HG02642 (cell line): ENCODE measurements at regions not wholly inside any gene's neighbourhood (a gene's known extent, or its start where the extent isn't known, plus 50 kb on each side); places are given as distances from the start of the nearest gene placed in this dataset.

Source experiments
- ATAC-seq: cut with Tn5 transposase; IDR thresholded peaks from one replicate; pipeline ENCODE4 v1.9.1; 2021; ENCODE audit warnings: mild to moderate bottlenecking; ENCODE audit not compliant: unreplicated experiment, poor library complexity

DNA sequence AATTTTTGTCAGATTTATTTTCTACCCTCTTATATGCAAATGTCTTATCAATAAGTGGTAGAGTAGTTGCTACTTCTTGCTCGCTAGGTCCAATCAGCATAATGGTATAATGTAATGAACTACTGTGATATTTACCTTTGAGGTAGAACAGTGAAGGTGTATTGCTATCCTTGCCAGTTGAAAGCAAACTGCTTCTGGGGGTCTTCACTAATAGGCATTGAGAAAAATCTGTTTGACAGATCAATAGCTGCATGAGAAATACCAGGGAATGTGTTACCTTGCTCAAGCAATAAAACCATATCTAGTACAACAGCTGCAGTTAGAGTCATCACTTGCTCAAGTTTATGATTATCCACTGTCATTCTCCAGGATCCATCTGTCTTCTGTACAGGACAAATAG, 50.1 kb upstream of the EFEMP1 start:
- ATAC-seq, result no peak

GRCh38 chr2:55976681-55977080, 53.1 kb upstream of the EFEMP1 start:
- ATAC-seq, result no peak

DNA sequence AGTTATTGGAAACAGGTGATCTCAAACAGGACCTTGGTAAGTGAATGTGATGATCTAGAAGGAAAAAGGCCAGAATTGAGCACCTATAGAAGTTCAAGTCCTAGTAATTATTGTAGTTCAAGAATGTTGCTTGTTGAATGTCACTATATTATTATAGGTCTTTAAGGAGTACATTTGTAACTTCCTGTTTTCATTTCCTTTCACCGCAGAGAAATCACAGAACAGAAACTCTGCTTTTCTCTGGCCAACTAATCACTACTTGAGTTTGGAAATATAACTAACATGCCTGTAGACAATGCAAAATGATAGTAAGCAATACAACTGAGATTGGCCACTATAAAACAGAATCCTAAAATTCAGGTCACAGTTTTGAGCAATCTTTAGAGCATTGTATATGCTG, 61.8 kb upstream of the EFEMP1 start:
- peak; percentile 89 for ATAC-seq

GRCh38 chr2:55986001-55986400, 62.4 kb upstream of the EFEMP1 start:
- ATAC-seq, result no peak

DNA sequence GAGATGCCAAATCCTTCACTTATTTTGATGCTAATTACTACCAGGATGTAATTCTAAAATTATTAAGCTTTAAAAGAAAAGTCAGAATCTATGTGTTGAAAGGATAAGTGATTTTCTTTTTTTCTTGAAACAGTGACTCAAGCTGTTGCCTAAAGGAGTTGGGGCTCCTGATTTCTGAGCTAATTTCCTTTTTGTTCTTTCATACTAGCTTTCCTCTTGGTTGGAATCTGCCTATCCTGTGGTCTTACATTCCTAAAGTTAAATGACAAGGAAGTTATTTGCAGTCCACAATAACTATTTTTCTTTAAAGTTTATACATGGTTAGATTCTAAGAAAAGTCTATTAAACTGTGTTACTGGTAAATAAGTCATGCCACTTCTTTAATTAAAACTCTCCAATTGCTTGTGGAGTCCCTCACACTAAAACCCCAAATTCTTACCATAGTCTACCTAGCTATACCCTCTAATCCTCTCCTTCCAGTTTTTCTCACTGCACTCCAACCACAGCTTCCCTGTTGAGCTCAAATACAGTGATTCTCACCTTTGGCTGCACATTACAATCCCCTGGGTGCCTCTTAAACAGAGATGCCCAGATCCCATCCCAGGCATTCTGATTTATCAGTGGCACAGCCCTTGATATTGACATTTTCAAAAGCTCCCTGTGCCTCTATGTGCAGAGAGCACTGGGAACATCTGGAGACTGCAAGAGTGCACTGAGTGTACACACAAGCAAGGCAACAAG, 63.3 kb upstream of the EFEMP1 start:
- no peak for ATAC-seq

DNA sequence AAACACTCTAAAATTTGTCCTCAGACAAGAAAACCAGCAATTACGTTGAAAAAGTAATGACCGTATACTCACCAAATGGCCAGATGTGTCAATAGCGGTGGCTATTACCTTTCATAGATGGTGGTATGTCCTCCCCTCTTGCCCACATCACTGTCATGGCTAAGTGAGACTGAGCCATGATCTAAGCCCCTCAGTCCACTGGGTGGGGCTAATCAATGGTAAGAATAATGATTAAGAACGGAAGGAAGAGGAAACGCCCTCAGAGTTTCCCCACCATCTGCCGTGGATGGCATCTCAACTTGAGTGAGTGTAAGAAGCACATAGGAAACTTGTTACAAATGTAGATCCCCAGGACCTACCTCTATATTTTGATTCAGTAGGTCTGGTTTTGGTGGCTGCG, 65.8 kb upstream of the EFEMP1 start:
- ATAC-seq, result no peak

DNA sequence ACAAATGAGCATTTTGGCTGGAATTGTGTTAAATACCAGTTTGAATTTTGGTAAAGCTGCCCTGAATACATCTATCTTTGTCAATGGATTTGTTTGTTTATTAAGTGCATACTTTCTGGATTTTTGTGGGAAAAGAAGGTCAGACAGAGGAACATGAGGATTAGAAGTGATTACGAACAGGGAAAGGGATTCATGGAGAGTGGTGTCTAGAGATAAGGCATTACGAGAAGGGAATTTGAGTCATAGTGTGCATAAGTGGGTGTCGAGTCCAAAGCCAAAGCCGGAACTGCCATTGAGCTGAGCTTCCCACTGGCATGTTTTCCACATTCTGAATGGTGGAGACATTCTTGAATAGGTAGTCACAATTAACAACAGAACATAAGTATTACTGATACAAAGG, 68.9 kb upstream of the EFEMP1 start:
- no peak for ATAC-seq

DNA sequence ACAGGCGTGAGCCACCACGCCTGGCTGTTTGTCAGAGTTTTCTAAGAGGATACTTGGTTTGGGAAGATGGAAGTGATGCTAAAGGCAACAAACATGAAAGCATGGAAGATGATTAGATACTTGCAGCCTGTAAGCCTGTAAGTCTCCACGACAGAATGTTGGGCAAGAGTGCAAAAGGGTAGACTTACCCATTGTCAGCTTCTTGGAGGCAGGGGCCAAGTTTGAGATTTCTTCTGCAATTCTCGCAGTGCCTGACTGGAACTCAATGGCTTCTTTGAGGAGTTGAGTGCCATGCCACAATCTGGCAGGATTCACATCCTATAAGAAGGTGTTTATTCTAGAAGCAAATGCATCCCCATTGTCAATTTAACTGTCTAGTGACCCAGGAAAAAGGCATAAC, 70.1 kb upstream of the EFEMP1 start:
- ATAC-seq, result no peak

- ATAC-seq, result no peak
Measured at GRCh38 chr2:55995211-55995610, 71.6 kb upstream of the EFEMP1 start.

DNA sequence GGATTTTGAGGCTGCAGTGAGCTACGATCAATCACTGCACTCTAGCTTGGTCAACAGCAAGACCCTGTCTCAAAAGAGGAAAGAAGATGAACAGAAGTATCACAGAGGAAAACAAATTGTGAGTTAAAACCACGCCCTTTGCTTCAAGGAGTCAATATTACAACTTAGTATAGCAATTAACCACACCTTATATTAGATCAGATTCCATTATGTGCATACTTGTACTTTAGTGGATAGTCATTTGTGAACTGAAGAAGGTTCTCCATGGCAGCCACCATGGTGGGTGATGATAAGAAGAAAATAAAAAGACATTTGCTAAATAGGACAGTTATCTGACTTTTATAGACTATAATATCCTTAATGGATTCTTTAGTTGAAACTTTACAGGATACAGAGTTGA, 72.3 kb upstream of the EFEMP1 start:
- no peak for ATAC-seq

- ATAC-seq, result no peak
Measured at GRCh38 chr2:55999231-55999630, 75.6 kb upstream of the EFEMP1 start.

GRCh38 chr2:55999790-56000189, 76.2 kb upstream of the EFEMP1 start:
- no peak for ATAC-seq

GRCh38 chr2:56001947-56002346, 78.4 kb upstream of the EFEMP1 start:
- no peak for ATAC-seq

DNA sequence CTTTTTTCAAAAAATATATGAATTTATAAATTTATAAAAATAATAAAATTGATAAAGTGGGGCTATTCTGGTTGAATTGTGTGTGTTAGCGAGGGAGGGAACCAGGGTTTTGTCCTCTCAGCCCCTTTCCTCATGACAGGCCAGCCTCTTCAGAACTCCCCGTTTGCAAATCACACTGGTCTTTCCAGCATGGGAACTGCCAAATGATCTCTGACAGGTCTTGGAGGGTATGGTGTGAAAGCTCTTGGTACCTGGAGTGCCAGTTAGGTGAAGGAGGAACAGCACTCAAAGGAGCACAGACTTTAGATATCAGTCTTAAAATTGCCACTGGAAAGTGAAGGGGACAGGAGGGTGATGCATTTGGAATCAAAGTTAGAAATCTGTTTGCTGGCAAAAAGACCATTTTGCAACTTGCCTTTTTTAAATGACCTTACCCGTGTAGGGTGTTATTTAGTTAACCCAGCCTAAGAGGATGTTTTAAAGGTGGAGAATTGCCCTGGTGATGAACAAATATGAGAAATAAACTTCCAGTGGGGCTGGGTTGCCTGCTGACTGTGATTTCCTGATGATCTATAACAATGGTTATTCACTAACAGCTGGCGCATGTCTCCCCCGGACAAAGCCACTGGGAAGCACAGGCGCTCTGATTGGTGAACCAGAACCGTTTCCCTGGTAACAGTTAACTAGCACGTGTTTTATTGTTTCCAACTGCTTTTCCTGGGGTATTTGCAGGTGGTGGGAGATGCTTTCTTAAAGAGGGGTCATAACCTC, 85.3 kb upstream of the EFEMP1 start:
- no peak for ATAC-seq

DNA sequence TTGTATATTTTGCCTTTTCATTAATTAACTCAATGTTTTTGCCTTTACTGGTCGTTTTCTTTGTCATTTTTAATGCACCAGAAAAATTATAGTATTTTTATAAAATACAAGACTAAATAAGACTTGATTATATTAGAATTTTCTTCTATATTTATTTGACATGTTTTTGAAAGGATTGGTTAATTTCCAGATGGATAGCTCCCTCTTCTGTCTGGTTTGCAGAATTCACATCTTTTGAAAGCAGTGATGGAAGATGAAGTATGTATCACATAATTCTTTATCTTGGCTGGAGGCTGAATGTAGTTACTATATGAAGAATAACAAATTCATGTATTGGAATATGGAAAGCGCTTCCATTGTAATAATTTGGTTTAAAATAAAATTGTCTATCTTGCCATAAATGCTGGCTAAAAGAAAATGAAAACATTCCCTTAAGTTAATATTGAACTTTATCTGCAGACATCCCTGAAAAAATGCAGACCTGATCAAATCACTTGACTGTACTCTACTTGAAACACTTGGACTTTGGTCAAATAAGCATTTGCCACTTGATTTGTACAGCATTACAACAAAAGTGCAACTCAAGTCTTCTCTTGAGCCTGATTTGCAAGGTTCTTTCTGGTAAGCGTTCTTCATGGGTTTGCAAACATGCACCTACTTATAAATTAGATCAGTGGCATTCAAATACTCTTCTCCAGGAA, 86.3 kb upstream of the EFEMP1 start:
- ATAC-seq, result no peak

DNA sequence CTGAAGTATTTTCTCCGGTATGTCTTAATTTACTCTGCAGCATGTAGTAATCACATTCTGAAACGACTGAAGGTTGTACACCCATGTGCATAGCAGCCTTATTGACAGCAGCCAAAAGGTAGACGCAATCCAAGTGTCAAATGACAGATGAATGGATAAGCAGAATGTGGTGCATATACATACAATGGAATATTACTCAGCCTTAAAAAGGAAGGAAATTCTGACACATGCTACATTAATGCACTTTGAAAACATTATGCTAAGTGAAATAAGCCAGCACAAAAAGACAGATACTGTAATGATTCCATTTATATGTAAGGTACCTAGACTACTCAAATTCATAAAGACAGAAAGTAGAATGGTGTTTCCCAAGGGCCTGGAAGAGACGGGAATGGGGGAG, 88.0 kb upstream of the EFEMP1 start:
- no peak for ATAC-seq

DNA sequence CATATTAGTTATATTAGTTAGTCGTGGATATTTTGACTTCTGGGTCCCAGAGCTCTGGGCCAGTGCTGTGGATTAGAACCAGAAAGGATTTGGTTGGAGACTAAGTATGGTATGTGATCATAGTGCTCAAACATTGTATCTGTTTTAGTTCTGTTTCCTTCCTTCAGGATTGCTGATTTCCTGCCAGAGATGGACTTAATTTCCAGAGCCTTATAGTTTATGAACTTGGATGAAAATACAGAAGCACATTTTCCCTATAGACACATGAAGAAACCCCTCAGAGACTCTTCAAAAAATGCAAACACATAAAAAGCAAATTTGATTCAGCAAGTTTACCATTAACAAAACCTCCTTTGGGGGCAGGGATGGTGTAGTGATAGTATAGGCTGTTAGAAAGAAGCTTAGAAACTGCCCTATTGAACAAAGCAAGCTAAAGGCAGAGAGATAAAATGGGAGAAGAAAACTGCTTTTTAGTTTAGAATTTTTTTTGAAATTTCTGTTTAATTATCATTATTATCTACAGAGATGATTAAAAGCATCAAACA, 88.7 kb upstream of the EFEMP1 start:
- ATAC-seq, result no peak

DNA sequence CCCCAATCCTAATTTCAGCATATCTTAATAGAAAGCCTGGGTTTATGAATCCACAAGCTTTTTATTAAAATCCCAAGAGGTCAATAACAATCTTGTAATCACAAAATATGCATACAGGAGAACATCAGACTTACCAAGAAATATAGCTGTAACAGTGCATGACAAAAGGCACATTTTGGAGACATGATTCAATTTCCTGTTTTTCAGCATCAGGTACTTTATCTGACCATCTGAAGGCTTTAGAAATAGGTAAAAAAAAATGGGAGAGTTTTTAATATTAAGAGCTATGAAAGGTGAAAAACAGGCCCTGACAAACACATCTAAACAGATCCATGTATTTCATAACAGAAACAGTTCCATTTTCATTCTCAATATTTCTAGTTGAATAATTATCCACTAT, 89.9 kb upstream of the EFEMP1 start:
- no peak for ATAC-seq

- ATAC-seq, result no peak
Measured at GRCh38 chr2:56014046-56014730, 90.6 kb upstream of the EFEMP1 start.

DNA sequence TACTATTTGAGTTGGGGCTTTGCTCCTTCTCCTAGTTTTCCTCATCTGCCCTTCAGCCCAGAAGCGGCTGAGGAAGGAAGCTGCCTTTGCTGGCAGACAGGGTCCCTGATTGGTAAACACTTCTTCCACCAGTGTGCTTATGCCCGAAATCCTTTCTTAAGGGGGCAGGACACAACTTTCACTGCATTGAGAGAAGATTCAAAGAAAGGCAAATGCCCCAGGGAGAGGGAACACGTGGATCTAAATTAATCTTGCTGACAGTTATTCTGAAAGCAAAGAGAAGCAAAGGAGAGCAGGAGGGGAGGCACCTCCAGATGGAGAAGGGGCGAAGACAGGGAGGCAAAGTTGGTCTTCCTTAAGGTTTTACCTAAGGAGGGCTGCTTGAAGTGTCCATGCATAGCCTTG, 92.1 kb upstream of the EFEMP1 start:
- no peak for ATAC-seq

DNA sequence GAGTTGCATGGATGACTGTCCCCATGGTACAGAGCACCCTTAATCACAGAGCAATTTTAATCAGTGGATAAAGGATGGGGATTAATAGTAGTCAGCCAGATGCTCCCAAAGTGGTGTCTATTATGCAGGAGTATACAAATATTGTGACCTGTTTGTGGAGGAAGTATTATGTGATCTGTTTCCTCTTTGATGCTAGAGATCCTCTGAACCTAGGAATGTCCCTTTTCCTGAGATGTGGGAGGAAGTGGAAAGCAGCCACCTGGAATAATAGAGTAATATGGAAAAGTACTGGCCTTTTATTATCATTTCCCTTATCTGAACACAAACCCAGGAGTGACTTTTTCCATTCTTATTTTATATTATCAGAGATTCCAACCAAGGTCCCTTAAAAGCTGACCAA, 94.2 kb upstream of the EFEMP1 start:
- no peak for ATAC-seq
